Lung microvascular endothelial cell (primary cell): ENCODE measurements at regions not wholly inside any gene's neighbourhood (a gene's known extent, or its start where the extent isn't known, plus 50 kb on each side); places are given as distances from the start of the nearest gene placed in this dataset.

Experiments
- DNase-seq, 2 donors: peaks; one replicate each; pipeline versions ENCODE4 v3.0.0 to v3.0.0-alpha.2; 2010; ENCODE audit warnings: low read depth in 2 of 2

GRCh38 chr3:181859518-181859917 is 147.8 kb downstream of the SOX2 start:
- no peak for DNase-seq

DNA sequence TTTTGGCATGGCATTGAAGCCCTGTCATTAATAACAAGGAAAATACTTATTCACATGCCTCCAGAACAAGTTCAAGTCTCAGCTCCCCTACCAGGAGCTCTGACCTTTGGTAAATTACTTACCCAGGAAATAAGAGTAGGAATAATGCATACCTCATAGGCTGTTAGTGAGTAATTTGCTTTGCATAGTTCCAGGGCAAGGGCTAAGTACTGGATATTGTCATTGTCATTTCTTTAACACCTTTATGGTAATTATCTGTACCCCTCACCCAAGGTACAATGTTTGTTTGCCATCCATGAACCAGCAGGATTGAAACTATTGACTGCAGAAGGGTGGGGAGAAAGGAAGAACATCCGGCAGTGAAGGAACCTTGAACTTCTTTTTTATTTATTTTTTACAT is 148.5 kb downstream of the SOX2 start:
- DNase-seq = no peak

GRCh38 chr3:181862502-181862901 is 150.8 kb downstream of the SOX2 start:
- DNase-seq = no peak

DNA sequence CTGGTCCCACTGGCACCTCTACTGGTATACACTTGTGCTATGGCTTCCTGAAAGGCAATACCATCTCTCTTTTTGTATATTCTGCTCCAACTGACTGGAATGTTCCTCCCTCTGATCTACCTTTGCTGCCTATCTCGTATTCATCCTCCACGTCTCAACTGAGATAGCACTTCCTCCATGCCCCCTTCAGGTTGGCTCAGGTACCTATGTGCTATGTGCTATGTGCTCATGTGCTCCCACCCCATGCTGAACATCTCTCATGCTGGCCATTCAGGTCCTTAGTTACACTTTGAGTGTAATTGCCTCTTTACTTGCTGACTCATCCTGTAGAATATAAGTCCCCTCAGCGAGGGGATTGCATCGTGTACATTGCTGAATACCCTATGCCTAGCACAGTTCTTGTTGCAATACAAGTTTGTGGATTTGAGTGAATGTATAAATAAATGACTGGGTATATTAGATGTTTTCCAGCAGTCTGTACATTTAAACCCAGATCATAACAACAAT is 156.9 kb downstream of the SOX2 start:
- no peak for DNase-seq

- no peak for DNase-seq
These were observed 161.2 kb downstream of the SOX2 start for GRCh38 chr3:181872887-181873286.

DNA sequence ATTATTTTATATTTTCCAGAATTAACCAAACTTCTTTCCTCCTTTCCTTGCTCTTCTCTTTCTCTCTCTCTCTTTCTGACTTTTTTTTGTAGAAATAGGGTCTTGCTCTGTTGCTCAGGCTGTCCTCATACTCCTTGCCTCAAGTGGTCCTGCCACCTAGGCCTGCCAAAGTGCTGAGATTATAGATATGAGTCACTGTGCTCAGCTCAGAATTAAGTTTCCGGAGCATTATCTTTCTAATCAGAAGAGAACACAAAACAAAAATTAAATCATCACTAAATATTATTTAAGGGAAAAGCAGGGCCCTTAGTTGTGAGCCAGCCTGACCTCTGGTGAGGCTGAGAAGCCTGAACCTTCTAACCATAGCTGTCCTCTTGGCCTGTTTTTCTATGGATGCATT is 168.2 kb downstream of the SOX2 start:
- no peak for DNase-seq

- DNase-seq = peak in 1 of 2 donors; percentile 8
These were observed 168.6 kb downstream of the SOX2 start for GRCh38 chr3:181880331-181880730.

DNA sequence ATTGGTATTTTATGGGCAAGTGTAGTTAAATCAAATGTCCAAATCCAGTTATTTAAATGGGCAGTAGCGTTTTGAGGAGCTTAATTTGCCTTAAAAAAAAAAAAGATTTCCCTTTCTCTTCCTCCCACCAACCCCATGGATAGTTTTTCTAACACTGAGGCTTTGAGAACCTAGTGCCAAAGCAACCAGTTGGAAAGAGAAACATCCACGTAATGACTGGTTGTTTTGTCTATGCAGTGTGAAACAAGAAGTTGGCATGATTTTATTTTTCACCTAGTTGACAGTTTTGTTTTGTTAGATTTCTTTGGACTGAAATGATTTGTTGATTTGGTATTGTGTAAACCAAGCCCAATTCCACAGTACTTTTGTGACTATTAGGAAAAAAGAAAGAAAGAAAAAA is 170.0 kb downstream of the SOX2 start:
- no peak for DNase-seq

GRCh38 chr3:181885868-181886630 is 174.3 kb downstream of the SOX2 start:
- no peak for DNase-seq

GRCh38 chr3:181886676-181887075 is 175.0 kb downstream of the SOX2 start:
- DNase-seq = no peak

DNA sequence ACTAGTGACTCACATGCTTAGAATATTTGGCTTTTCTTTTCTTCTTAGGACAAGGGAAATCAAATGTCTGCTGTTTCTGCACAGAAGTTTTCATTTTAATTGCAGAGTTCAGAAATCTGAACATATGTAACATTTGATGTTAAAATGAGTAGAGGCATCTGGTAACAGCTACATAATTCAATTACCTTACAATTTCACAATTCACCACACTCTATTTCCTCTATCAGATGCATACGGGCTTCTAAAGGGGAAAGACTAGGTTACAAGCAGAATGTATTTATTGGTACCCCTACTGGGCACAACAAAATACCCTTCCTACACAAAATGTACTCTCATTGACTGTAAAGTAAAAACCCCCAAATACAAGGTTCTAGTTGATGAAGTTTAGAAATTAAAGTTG is 176.0 kb downstream of the SOX2 start:
- DNase-seq = no peak

GRCh38 chr3:181888234-181888633 is 176.5 kb downstream of the SOX2 start:
- DNase-seq = no peak

DNA sequence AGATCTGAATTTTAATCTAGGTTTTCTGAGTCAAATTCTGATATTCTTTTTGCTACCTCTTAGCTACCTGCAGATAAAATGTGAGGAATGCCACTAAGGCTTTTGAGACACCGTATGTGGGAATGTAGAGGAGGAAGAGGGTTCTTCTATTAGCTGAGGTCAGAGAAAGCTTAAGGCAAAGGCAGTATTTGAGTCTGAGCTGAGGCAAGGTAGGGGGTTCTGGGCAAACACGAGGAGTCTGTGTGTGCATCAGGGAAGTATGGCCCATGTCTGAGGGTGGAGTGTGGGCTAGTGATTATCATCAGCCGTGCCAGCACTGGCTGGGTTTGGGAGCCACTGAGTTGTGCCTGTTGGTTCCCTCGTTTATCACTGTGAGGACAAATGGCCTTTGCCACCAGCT is 181.1 kb downstream of the SOX2 start:
- DNase-seq = no peak

GRCh38 chr3:181896605-181897004 is 184.9 kb downstream of the SOX2 start:
- DNase-seq = no peak

DNA sequence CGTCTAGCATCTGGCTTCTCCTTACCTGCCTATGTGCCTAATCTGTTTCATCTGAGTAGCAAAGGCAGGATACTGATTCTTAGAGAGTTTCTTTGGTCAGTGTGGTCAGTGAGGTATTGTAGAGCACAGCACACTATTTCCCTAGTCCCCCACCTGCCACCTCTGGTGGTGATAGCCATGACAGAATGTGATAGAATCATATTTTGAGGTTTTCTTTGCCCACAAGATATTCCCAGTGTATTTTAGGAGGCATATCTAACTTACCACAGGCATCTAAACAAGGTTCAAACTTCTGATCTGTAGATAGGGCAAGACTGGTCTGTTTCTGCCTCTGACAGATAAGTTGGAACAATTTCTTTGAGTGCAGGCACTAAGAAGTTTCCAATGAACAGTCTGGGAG is 188.0 kb downstream of the SOX2 start:
- DNase-seq = no peak

DNA sequence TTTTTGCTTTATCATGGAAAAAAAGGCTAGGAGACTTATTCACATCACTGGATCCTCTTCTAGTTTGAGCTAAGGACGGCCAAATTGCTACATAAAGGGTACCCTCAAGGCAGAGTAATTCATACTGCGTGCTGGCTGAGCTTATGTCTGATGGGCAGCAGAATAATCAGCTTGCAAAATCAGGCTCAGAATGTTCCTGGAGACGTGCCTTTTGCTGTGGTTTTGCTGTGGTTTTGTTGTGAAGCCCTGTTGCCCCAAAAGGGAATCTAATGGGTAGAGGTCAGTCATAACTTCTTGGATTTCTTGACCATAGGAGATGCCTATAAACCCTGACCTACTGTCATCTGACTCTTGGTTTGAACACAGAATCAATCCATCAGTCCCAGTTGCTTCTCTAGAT is 189.9 kb downstream of the SOX2 start:
- no peak for DNase-seq

DNA sequence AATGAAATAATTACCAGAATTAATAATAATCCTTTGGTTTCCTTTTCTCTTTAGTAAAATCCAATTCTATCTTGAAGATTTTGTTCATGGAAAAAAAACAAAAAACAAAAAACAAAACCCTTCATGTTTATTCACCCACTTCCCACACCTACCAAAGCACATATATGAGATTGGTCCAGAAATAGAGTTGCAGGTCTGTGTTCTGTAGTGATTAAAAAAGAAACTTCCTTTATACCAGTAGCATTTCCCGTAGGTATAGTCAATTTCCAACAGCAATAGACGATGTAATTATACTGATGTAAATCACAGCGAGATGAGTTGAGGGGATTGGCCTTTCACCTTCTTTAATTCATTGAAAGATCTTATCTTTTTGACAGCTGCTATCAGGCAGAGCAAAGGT is 194.6 kb downstream of the SOX2 start:
- DNase-seq = no peak

DNA sequence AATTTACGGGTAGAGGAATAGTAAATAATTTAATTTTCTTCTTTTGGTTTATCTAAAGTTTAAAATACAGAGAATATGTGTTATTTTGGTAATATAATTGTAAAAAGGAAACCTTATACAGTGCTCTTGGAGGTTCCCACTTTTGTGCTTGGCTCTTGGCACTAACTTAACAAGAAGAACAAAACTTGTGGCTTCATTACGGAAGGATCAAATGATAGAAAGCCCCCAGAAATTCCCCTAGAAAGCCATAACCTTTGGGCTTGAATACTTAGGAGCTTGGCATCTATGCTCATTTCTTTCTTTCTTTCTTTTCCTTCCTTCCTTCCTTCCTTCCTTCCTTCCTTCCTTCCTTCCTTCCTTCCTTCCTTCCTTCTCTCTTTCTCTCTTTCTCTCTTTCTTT is 197.5 kb downstream of the SOX2 start:
- no peak for DNase-seq

DNA sequence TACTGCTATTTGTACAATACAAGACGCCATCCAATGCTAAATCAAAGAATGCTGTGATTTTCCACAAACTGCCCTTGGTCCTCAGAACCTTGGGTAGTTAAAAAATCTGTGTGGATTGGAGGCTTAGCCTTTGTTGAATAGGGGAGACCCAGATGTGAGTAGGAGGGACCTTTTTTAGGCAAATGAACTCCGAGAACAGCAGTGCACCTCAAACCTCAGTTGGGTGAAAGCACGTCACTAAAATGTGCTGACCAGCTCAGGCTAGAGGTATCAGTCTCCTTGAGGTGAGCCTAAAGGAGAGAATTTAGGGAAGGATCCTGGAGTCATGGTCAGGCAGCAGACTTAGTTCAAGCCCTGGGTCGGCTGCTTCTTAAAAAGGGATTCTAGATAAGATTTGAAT is 200.7 kb downstream of the SOX2 start:
- no peak for DNase-seq

DNA sequence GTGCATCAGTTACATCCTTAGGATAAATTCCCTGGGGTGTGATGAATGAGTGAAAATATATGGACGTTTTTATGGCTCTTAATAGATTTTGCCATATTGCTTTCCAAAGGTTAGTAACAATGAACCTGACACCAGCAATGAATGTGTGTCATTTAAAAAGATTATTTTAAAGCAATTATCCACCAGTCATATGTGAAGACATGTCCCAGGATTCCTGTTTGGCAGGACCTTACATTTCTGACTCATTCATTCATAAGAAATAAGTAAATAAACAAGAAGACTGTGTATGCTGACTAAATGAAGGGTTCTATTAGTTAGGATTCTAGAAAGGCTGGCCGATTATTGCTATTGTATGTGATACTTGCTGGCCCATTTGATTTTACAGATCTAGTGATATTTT is 201.5 kb downstream of the SOX2 start:
- DNase-seq = no peak

GRCh38 chr3:181915551-181915950 is 203.8 kb downstream of the SOX2 start:
- DNase-seq = no peak

GRCh38 chr3:181916013-181916412 is 204.3 kb downstream of the SOX2 start:
- DNase-seq = no peak

GRCh38 chr3:181917027-181917426 is 205.3 kb downstream of the SOX2 start:
- DNase-seq = no peak

DNA sequence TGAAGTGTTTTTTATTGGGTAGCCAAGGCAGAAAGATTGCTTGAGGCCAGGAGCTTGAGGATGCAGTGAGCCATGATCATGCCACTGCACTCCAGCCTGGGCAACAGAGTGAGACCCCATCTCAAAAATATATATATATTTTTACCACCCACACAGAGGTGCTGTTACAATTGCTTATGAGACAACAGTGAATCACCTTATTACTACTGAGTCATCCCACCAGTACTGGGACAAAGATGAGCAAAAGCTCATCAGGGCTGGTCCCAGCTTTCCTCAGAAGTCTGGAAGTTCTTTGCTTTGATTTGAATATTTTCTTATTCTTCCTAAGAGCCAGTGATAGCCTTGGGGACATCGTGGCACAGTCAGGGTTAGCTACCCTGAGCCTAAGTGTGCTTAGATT is 207.7 kb downstream of the SOX2 start:
- DNase-seq = no peak
